ENCODE measurements at regions not wholly inside any gene's neighbourhood (a gene's known extent, or its start where the extent isn't known, plus 50 kb on each side); places are given as distances from the start of the nearest gene placed in this dataset.

DNA sequence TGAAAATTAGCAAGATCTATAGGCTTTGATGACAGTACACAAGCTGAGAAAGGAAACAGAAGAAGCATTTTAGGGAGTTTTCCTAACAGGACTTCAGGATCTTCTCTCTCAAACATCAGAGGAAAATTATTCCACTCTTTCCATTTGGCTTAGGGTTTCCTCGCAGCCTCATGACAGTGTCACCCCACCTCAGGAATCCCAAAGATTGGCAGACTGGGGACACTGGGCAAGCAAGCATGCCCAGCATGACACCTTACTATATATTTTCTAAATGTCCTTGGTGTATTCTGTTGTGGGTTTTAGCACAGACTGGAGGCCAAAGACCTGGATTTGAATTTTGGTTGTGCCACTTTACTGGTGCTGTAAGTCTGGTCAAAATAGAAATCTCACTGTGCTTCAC lies 482.4 kb upstream of the SOX5 start:
- TF ChIP-seq, protein P1, sequence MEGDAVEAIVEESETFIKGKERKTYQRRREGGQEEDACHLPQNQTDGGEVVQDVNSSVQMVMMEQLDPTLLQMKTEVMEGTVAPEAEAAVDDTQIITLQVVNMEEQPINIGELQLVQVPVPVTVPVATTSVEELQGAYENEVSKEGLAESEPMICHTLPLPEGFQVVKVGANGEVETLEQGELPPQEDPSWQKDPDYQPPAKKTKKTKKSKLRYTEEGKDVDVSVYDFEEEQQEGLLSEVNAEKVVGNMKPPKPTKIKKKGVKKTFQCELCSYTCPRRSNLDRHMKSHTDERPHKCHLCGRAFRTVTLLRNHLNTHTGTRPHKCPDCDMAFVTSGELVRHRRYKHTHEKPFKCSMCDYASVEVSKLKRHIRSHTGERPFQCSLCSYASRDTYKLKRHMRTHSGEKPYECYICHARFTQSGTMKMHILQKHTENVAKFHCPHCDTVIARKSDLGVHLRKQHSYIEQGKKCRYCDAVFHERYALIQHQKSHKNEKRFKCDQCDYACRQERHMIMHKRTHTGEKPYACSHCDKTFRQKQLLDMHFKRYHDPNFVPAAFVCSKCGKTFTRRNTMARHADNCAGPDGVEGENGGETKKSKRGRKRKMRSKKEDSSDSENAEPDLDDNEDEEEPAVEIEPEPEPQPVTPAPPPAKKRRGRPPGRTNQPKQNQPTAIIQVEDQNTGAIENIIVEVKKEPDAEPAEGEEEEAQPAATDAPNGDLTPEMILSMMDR (IDR thresholded peaks at IDR 0.05 in 2 of 3, conservative IDR thresholded peaks at IDR 0.05 in 1 of 3; ENCODE audit: borderline replicate concordance in 1 of 3, insufficient read depth in 1 of 3, low read depth in 2 of 3, low read length in 2 of 3): no peak
- TF ChIP-seq, protein P2, sequence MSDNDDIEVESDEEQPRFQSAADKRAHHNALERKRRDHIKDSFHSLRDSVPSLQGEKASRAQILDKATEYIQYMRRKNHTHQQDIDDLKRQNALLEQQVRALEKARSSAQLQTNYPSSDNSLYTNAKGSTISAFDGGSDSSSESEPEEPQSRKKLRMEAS (IDR thresholded peaks at IDR 0.05): no peak
- TF ChIP-seq TCF7L2 (IDR thresholded peaks at IDR 0.05; ENCODE audit: borderline replicate concordance, extremely low read depth, insufficient read depth, insufficient read length) (no peak), RAD21 (IDR thresholded peaks at IDR 0.05; ENCODE audit: low read depth) (no peak), POLR2A (IDR thresholded peaks at IDR 0.05; ENCODE audit: borderline replicate concordance, extremely low read depth, insufficient read depth, insufficient read length) (no peak), YY1 (IDR thresholded peaks at IDR 0.05; ENCODE audit: extremely low read depth, insufficient replicate concordance, low read depth, low read length) (no peak), POLR2AphosphoS5 (IDR thresholded peaks at IDR 0.05; ENCODE audit: low read depth, low read length) (no peak), FOSL1 (IDR thresholded peaks at IDR 0.05; ENCODE audit: low read depth) (no peak), ZNF274 (IDR thresholded peaks at IDR 0.05; ENCODE audit: low read depth, low read length) (no peak), EGR1 (IDR thresholded peaks at IDR 0.05; ENCODE audit: low read depth) (no peak)
- TF ChIP-seq, protein P3, sequence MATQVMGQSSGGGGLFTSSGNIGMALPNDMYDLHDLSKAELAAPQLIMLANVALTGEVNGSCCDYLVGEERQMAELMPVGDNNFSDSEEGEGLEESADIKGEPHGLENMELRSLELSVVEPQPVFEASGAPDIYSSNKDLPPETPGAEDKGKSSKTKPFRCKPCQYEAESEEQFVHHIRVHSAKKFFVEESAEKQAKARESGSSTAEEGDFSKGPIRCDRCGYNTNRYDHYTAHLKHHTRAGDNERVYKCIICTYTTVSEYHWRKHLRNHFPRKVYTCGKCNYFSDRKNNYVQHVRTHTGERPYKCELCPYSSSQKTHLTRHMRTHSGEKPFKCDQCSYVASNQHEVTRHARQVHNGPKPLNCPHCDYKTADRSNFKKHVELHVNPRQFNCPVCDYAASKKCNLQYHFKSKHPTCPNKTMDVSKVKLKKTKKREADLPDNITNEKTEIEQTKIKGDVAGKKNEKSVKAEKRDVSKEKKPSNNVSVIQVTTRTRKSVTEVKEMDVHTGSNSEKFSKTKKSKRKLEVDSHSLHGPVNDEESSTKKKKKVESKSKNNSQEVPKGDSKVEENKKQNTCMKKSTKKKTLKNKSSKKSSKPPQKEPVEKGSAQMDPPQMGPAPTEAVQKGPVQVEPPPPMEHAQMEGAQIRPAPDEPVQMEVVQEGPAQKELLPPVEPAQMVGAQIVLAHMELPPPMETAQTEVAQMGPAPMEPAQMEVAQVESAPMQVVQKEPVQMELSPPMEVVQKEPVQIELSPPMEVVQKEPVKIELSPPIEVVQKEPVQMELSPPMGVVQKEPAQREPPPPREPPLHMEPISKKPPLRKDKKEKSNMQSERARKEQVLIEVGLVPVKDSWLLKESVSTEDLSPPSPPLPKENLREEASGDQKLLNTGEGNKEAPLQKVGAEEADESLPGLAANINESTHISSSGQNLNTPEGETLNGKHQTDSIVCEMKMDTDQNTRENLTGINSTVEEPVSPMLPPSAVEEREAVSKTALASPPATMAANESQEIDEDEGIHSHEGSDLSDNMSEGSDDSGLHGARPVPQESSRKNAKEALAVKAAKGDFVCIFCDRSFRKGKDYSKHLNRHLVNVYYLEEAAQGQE (IDR thresholded peaks at IDR 0.05; ENCODE audit: low read depth): no peak

All from HCT116 (cell line).